Prostate gland (tissue), 2 donors: ENCODE measurements at regions not wholly inside any gene's neighbourhood (a gene's known extent, or its start where the extent isn't known, plus 50 kb on each side); places are given as distances from the start of the nearest gene placed in this dataset.
A peak's percentile ranks its signal among the peaks of the same experiment; 100 is the strongest.

Experiments used
- DNase-seq: peaks from one replicate; pipeline ENCODE4 v3.0.0-alpha.2; 2019; ENCODE audit warnings: low spot score
- H3K27ac ChIP-seq, 2 donors: fragments of 200-600 bp; sonication (generic); 2 replicates each; pipeline ENCODE4 v1.5.1; 2017 to 2019
- H3K27me3 ChIP-seq: fragments of 200-600 bp; sonication (generic); replicated peaks from 2 replicates; pipeline ENCODE4 v1.5.1; 2019; ENCODE audit not compliant: insufficient read depth
- H3K36me3 ChIP-seq, 2 donors: fragments of 200-600 bp; sonication (generic); 1 replicate in 1 of 2; 2 replicates in 1 of 2; pipeline versions ENCODE4 v1.5.1 to v1.8.1; 2017 to 2019
- H3K4me1 ChIP-seq: fragments of 200-600 bp; sonication (generic); replicated peaks from 2 replicates; pipeline ENCODE4 v1.5.1; 2019
- H3K4me3 ChIP-seq, 2 donors: fragments of 200-600 bp; sonication (generic); 2 replicates each; pipeline ENCODE4 v1.5.1; 2017 to 2019
- H3K9me3 ChIP-seq: fragments of 200-600 bp; sonication (generic); 2 replicates; pipeline ENCODE4 v1.5.1; 2017
- POLR2A ChIP-seq: fragments of 450-650 bp; IDR thresholded peaks from one replicate; pipeline ENCODE4 v1.6.1; 2016; ENCODE audit warnings: antibody characterized with exemption, mild to moderate bottlenecking
- POLR2AphosphoS5 ChIP-seq: sonication (generic); formaldehyde crosslinking; IDR thresholded peaks from one replicate; pipeline ENCODE4 v1.6.1; 2017; ENCODE audit warnings: antibody characterized with exemption
- WGBS: methylation state at CpG from one replicate; pipeline ENCODE4 v1.1.5; 2018; 5-methylcytosine and 5-hydroxymethylcytosine counted together
- intact Hi-C: fragments of 100-400 bp; cut with DNase I; formaldehyde crosslinking; loops from one replicate; pipeline ENCODE4 v1.14.2; 2022
- TF ChIP-seq, protein P1 (sequence below), 4 experiments: fragments of 200-600 bp in 2 of 4; fragments of 450-650 bp in 2 of 4; sonication (generic) in 2 of 4; IDR thresholded peaks; 1 replicate in 3 of 4; 2 replicates in 1 of 4; pipeline ENCODE4 v1.5.1; 2016 to 2019; ENCODE audit warnings: antibody characterized with exemption in 4 of 4, mild to moderate bottlenecking in 2 of 4, moderate library complexity in 2 of 4

DNA sequence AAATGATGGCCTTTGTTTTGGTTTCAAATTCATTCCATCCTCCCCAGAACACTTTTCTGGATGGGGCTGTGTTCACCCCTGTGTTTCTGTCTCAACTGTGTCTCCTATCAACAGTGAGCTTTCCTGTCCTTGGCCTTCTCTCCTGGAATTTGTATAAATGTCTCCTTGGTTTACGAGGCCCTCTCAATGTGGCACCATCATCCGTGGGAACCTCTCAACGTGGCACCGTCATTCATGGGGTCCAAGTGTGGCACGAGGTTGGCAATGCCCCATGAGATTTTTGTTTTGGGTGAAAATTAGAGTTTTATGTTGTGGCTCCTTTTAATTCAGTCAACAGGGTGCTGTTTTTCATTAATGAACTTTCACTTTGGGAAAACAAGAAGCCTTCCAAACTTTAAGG lies 280.7 kb upstream of the SALL3 start:
- peaks cover 2% of the 10 kb centered on the region for H3K4me1 ChIP-seq
- intact Hi-C loops: no loop called here
- no peak for TF ChIP-seq POLR2A
- TF ChIP-seq, protein P1, sequence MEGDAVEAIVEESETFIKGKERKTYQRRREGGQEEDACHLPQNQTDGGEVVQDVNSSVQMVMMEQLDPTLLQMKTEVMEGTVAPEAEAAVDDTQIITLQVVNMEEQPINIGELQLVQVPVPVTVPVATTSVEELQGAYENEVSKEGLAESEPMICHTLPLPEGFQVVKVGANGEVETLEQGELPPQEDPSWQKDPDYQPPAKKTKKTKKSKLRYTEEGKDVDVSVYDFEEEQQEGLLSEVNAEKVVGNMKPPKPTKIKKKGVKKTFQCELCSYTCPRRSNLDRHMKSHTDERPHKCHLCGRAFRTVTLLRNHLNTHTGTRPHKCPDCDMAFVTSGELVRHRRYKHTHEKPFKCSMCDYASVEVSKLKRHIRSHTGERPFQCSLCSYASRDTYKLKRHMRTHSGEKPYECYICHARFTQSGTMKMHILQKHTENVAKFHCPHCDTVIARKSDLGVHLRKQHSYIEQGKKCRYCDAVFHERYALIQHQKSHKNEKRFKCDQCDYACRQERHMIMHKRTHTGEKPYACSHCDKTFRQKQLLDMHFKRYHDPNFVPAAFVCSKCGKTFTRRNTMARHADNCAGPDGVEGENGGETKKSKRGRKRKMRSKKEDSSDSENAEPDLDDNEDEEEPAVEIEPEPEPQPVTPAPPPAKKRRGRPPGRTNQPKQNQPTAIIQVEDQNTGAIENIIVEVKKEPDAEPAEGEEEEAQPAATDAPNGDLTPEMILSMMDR (IDR thresholded peaks at IDR 0.05): no peak
- TF ChIP-seq POLR2AphosphoS5: no peak
- 68% methylated on average over 5 of the region's 5 CpGs for WGBS
- H3K27me3 ChIP-seq: peaks cover 3% of the 10 kb centered on the region
- H3K4me3 ChIP-seq: no peak overlapping the region
- H3K9me3 ChIP-seq: no peaks in the 10 kb centered on the region
- no peak overlapping the region for H3K27ac ChIP-seq
- DNase-seq: no peak
- H3K36me3 ChIP-seq: no peaks in the 10 kb centered on the region

DNA sequence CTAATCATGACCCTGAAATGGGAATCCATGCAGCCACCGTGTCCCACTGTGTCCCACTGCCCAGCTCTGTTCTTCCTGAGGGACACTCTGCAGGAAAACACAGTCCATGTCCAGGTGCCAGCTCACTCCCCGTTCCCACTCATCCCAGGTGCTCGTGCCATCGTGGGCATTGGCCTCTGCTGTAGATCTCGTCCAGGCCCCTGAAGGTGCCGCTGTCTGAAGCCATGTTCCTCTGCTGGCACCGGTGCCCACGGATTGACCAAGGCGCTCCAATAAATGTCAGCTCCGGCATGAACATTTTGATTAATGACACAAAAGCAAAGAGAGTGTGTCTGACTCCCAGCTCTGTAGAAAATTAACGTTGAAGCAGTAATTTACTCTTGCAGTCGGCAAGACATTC lies 280.1 kb upstream of the SALL3 start:
- peaks cover 2% of the 10 kb centered on the region for H3K4me1 ChIP-seq
- H3K27ac ChIP-seq: no peak overlapping the region
- TF ChIP-seq POLR2A (no peak), POLR2AphosphoS5 (peak; percentile 37)
- TF ChIP-seq, protein P1 (IDR thresholded peaks at IDR 0.05): no peak
- DNase-seq: peak; percentile 34
- 35% methylated on average over 12 of the region's 12 CpGs for WGBS
- intact Hi-C loops: no loop called here
- peaks cover 3% of the 10 kb centered on the region for H3K27me3 ChIP-seq
- no peaks in the 10 kb centered on the region for H3K9me3 ChIP-seq
- H3K36me3 ChIP-seq: no peaks in the 10 kb centered on the region
- no peak overlapping the region for H3K4me3 ChIP-seq

DNA sequence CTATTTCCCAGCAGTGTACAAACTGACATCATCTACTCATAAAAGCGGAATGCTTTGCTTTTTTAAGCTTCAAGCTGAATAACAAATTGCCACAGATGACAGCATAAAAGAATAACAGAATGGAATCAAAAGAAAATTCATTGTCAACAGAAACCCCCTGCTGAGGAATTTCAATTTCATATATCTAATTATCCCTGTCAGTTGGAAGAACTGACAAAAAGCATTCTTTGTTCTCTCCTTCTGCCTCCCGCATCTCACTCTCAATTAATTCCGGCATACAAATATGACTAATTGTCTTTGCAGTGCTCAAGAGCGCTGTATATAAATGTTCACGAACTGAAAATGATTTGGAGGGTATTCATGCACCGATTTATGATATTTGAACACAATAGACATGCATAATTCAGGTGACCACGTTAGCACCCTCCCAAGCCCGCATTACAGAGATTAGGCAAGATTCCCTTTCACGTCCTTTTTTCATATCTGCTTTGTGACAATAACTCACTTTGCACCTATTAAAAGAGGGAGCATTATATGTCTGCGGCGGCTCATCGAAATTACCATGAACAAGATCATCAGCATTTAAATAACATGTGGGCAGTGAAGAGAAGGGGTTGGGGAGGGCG lies 277.7 kb upstream of the SALL3 start:
- H3K4me1 ChIP-seq: peaks cover 2% of the 10 kb centered on the region
- no peak overlapping the region for H3K4me3 ChIP-seq
- H3K27ac ChIP-seq: no peak overlapping the region
- H3K27me3 ChIP-seq: peaks cover 3% of the 10 kb centered on the region
- intact Hi-C loops: no loop called here
- H3K9me3 ChIP-seq: no peaks in the 10 kb centered on the region
- TF ChIP-seq, protein P1 (IDR thresholded peaks at IDR 0.05): no peak
- TF ChIP-seq POLR2AphosphoS5 (no peak), POLR2A (no peak)
- H3K36me3 ChIP-seq: no peaks in the 10 kb centered on the region
- 27% methylated on average over 13 of the region's 13 CpGs for WGBS
- DNase-seq: no peak

DNA sequence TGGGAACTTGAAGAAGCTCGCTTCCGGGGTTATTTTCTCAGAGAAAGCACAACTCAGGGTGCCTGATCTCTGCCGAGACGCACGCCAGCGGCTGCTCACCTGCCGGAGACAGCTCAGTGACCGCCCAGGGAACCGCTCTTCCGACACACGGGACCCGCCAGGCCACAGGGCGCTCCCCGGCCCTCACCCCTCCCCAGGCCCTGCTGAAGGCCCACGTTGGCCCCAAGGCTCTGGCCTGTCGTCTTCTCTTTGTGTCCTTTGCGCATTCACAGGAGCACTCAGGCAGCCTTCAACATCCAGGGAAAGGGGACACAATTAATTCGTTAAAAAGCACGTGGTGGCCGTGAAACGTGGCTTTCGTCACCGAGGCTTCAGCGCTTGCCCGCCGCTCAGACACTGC lies 276.3 kb upstream of the SALL3 start:
- Histone ChIP-seq H3K4me1 (peaks cover 2% of the 10 kb centered on the region), H3K27me3 (peaks cover 3% of the 10 kb centered on the region), H3K9me3 (no peaks in the 10 kb centered on the region), H3K27ac (no peak overlapping the region), H3K4me3 (no peak overlapping the region), H3K36me3 (no peaks in the 10 kb centered on the region)
- WGBS: 95% methylated on average over 26 of the region's 26 CpGs
- TF ChIP-seq, protein P1 (IDR thresholded peaks at IDR 0.05): no peak
- no peak for DNase-seq
- intact Hi-C loops: no loop called here

DNA sequence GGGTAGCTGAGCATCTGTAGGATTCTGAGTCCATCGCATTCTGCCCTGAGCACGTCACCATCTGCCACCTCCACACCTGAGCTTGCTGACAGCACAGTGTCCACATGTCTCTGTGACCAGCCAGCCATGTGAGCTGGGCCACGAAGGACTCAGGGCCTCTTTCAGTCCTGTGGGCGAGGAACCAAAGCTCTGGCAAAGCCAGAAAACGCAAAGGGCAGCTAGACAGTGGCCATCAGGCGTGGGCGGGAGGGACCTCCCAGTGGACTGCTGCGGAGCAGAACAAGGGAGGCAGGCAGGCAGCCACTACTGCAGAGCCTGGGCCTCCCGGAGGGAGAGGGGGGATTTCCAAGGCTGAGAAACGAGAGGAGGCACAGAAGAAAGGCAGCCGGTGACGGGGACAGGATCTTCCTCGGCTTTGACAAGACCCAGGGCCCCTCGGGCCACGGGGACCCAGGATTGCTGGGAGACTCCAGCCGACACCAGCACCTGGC lies 274.6 kb upstream of the SALL3 start:
- Histone ChIP-seq H3K4me3 (no peak overlapping the region), H3K27me3 (peaks cover 3% of the 10 kb centered on the region), H3K9me3 (no peaks in the 10 kb centered on the region), H3K36me3 (no peaks in the 10 kb centered on the region), H3K4me1 (peaks cover 2% of the 10 kb centered on the region), H3K27ac (no peak overlapping the region)
- DNase-seq: no peak
- TF ChIP-seq POLR2AphosphoS5: no peak
- TF ChIP-seq, protein P1 (IDR thresholded peaks at IDR 0.05): no peak
- no peak for TF ChIP-seq POLR2A
- 87% methylated on average over 16 of the region's 16 CpGs for WGBS
- intact Hi-C loops: no loop called here
